Suprapubic skin (tissue), 3 donors: ENCODE measurements at regions not wholly inside any gene's neighbourhood (a gene's known extent, or its start where the extent isn't known, plus 50 kb on each side); places are given as distances from the start of the nearest gene placed in this dataset.

Experiments
- POLR2AphosphoS5 ChIP-seq, 3 donors: sonication (generic); formaldehyde crosslinking; IDR thresholded peaks; one replicate each; pipeline ENCODE4 v1.6.1; 2017; ENCODE audit warnings: antibody characterized with exemption in 3 of 3
- TF ChIP-seq, protein P1 (sequence below), 2 donors: fragments of 200-600 bp in 1 of 2; fragments of 450-650 bp in 1 of 2; sonication (generic) in 1 of 2; IDR thresholded peaks; one replicate each; pipeline ENCODE4 v1.5.1; 2016 to 2019; ENCODE audit warnings: antibody characterized with exemption in 2 of 2, mild to moderate bottlenecking in 1 of 2, moderate library complexity in 1 of 2

DNA sequence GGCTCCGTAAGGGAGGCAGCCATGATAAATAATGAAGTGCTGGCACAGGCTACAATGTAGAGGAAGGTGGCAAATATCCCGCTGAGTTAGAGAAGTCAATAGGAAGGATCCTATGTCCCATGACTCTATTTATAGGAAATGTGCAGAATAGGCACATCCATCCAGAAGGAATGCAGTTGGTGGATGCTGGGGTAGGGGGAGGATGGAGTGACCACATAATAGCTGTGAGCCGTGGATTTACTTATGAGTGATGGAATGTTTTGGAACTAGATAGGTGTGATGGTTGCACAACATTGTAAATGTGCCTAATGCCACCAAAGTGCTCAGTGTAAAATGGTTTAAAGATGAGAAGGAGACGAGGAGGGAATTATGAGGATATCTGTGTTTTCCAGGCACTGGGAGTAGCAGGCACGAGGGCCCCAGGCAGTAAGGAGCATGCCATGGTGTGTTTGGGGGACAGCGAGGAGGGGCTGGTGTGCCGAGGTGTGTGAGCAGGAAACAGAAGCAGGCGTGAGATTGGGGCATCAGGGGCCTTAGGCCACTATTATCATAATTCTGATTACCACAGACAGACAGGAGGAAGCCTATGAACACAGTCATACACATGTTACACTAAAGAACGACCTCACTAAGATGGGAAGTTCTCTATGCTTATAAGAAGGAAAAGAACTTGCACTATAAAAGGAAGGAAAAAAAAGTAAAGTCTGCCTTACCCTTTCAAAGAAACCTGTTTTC, 837.3 kb upstream of the TMEM132C start:
- no peak for TF ChIP-seq POLR2AphosphoS5 (IDR thresholded peaks at IDR 0.05)
- TF ChIP-seq, protein P1, sequence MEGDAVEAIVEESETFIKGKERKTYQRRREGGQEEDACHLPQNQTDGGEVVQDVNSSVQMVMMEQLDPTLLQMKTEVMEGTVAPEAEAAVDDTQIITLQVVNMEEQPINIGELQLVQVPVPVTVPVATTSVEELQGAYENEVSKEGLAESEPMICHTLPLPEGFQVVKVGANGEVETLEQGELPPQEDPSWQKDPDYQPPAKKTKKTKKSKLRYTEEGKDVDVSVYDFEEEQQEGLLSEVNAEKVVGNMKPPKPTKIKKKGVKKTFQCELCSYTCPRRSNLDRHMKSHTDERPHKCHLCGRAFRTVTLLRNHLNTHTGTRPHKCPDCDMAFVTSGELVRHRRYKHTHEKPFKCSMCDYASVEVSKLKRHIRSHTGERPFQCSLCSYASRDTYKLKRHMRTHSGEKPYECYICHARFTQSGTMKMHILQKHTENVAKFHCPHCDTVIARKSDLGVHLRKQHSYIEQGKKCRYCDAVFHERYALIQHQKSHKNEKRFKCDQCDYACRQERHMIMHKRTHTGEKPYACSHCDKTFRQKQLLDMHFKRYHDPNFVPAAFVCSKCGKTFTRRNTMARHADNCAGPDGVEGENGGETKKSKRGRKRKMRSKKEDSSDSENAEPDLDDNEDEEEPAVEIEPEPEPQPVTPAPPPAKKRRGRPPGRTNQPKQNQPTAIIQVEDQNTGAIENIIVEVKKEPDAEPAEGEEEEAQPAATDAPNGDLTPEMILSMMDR (IDR thresholded peaks at IDR 0.05): no peak
